Activated CD4-positive, alpha-beta T cell treated with anti-CD3 and anti-CD28 coated beads, Interleukin-2, Interleukin-6, amounts not matched to agents 100 ng/mL and 50 ng/mL, durations not matched to agents 16 hours and 8 hours (primary cell): ENCODE measurements at regions not wholly inside any gene's neighbourhood (a gene's known extent, or its start where the extent isn't known, plus 50 kb on each side); places are given as distances from the start of the nearest gene placed in this dataset.
"Not testable (repeated sequence)": the region's sequence is repeated elsewhere in the genome, so short reads cannot be mapped to it uniquely, and the experiment has no call there.

ENCODE experiments used
- DNase-seq: peaks from one replicate; pipeline ENCODE4 v3.0.0-alpha.2; 2020

DNA sequence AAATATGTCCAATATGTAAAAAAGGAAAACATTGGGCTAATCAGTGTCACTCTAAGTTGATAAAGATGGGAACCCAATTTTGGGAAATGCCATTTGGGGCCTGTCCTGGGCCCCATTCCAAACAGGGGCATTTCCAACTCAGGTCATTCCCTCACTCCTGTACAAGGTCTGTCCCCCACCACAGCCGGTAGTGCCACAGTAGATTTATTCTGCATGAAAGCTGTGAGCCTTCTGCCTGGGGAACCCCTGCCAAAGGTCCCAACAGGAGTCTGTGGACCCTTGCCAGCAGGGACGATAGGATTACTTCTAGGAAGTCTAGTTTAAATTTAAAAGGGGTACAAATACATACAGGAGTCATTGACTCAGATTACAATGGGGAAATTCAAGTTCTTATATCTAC lies 317.6 kb upstream of the GNPDA2 start:
- no peak for DNase-seq

DNA sequence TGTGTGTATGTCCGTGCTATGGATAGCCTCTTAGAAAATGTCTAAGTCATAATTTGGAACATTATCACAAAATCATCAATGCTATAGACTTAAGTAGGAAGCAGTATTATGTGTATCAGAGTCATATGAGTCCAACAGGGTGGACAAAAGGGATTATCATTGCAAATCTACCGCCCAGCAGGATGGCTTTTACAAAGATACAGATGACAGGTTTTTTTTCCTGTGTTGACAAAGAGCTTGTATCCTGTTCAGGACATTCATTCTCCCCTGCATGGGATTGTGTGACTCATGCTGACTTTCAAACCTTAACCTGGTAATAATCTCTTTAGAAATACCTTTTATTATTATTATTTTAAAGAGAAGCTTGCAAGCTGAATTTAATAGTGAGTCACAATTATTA lies 310.3 kb upstream of the GNPDA2 start:
- no peak for DNase-seq

DNA sequence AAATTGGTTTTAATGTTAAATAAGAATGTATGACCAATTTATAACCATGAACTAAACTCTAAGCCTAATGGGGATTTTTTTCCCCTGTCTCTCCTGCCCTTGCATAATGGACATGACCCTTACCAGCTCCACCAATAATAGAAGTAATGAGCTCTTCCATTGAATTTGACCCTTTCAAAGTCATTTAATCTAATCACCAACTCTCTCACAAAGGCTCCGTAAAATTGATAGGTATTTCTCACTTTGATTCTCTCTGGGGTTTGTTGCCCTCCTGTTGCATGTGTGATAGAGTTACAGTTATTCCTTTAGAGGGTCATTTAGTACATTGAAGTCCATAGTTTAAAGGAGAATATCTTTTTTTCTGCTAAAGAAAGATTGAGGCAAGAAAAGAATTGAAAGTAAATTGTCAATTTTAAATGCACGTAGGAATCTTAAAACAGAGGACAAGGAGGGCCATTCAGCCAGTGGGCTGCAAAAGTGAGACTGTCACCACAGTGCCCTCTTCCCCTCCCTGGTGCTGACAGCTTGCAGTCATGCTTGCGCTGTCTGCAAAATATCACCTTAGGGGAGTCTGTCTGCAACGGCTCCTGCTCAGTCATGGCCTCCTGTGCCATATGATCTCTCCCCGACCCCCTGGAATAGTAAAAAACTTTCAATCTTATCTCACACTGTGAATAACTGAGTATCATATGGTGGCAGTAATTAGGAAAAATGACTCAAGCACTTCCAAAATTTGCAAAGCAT lies 307.5 kb upstream of the GNPDA2 start:
- no peak for DNase-seq

DNA sequence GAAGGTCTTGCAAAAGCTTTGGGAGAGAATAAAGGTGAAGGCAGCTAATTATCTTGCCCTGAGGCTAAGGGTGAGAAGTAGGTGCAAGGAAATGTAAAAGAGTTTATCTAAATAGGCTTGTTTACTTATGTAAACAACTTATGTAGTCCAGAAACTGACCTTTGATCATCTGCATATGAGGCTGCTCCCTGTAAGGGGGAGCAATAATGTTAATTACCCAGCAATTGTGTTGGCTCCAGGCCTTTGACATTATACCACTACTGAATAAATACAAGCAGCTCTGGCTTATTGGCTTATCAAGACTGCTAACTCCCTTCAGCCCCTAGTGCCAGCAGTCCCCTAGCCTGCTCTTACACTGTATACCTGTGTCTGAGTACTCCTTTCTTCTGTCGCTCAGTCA lies 303.7 kb upstream of the GNPDA2 start:
- DNase-seq, result no peak

DNA sequence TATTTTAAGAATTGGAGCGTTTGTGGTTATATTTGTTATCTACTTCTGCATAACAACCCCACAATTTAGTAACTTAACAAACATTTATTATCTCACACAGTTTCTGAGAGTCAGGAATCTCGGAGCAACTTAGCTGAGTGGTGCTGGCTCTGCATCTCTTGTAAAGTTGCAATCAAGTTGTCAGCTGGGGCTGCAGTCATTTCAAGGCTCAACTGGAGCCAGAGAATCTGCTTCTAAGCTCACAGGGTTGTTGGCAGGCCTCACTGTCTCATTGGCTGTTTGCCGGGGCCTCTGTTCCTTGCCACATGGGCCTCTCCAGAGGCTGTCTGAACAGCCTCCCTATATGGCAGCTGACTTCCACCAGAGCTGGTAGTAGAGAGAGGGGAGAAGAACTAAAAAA lies 281.2 kb upstream of the GNPDA2 start:
- no peak for DNase-seq

DNA sequence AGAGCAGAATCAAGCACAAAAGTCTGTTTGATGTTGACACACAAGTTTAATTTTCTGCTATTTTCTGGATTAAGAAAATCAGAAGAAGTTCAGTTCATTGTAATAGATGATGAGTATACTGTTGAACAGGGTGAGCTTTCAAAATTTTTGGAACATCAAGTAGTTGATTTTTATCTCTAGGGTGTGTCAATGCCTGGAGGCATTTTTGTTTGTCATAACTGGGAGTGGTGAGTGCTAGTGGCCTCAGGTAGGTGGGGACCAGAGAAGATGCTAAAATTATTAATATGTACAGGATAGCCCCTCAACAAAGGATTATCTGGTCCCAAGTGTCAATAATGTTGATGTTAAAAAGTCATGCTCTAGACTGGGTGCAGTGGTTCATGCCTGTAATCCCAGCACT lies 279.7 kb upstream of the GNPDA2 start:
- no peak for DNase-seq

DNA sequence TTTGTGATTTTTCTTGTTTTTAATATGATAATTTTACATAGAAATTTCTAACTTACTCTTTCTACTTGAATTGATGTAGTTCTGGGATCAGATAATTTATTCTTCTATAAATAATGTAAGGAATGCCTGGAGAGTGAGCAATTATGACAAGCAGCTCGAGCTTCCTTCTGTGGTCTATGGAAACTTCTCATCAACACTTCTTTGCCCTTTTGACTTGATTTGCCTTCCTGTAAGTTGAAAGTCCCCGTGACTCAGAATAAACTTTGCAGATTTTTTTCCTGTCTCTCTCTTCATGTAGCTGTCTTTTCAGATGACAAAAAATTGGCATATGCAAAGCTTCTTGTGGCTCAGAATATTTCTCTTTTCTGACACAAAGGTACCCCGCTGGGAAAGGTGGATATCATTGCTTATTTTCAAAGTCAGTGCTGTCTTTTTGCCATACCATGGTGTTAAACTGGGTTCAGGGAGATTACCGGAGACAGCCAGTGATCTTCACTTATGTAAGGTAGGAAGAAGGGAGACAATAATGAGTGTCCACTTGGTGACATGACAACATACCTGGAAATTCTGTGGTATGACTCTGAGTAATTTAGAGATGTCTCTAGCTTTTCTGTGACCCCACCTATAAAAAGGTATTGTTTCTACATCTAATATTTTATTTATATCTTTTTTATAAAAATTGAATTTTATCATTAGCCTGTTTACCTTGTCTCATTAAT lies 278.6 kb upstream of the GNPDA2 start:
- DNase-seq, result no peak

DNA sequence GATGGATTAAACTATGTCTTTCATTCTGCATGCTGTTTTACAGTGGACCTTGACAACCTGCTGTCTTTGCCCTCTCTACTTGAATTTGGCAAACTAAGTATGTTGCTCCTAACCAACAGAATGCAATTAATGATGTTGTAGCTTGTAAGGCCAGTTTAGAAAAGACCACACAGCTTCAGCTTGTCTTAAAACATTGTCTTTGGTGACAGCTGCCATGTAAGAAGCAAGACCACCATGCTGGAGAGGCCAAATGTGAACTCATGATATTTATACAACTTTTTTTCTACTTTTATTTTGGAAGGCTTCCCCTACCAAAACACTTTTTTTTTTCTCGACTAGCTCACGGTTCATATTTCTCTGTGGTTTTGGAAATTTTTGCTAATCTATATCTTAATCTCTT lies 278.0 kb upstream of the GNPDA2 start:
- DNase-seq, result no peak

DNA sequence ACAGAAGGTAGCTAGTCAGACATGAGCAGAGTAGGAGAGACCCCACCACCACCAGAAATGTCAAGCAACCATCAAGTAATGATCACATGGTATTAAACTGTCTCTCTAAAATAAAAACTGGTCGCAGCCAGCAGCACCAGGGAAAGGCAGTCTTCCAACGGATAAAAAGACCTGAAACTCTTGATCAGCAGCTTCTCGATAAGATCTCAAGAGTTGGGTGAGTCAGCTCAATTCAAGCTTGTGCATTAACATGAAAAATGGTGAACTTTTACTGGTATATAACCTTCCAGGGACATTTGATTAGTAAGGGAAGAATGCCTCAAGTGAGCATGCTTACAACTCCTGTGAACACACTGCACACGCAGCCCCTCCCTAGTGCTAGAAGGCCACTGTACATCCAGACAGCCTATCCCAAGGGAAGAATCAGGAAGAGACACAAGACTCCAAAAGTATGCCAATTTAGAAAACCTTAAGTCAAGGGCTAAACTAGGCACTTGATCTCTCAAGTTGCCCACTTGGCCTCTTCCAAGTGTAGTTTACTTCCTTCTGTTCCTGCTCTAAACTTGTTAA lies 270.0 kb upstream of the GNPDA2 start:
- no peak for DNase-seq

DNA sequence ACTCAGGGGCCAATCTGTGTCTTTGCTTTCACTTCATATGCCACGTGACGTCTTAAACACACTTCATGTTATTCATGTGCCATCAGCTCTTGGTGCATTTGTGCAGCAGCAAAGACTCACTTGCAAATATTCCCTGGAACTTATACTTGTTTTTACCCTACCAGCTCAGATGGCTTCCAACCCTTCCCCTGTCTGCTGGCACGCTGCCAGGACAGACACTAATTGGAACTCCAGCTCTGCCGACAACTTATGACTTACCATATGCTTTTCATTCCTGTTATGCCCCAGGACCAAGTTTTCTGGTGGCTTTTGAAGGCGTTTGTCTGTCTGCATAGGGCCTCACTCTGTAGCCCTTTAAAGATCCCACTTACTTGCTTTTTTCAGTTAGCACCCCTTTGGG lies 261.7 kb upstream of the GNPDA2 start:
- DNase-seq, result no peak

DNA sequence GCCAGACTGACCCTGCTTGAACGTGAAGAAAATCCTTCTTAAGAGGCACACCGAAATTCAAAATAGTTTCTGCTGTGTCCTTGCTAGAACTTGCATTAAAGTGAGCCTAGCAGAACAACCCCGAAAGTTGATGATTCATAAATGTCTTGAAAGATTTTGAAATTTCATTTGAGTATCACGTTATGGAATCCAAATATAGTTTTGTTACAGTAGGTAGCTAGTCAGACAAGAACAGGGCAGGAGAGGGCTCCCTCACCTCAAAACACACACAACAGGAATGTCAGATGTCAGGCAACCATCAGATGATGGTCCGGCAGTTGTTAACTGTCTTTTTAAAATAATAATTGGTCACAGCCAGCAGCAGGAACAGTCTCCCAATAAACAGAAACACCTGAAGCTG lies 259.6 kb upstream of the GNPDA2 start:
- DNase-seq, result no peak

DNA sequence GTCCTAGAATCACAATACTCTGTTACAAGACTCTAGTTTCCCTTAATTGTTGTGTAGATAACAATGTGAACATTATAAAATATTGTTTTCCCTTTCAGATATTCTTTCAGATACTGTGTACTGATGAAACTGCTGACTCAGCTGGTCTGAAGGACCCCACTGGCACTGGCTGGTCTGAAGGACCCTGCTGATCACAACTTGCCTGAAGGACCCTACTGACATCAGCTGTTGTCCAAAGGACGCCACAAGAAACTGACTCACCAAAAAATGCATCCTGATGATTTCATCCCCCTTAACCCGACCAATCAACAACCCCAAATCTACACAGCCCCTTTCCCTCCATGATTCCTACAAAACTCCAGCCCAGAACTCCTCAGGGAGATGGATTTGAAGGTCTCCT lies 258.8 kb upstream of the GNPDA2 start:
- no peak for DNase-seq

DNA sequence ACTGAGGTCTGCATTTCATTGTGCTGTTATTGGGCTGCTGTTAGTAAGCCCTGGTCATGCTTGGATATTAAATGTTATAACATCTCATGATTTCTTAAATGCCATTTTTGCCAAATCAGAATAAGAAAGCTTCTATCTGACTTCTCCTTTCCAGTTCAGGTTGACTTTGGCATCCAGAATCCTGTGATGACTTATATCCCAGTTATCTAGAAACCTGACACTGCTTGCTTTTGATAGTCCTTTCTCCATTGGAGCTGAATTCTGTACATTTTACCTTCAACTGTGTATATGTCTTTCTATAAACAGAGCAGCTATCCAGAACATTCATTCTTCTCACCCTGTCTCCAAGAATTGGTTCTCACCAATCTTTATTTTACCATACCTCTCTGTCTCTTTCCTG lies 257.7 kb upstream of the GNPDA2 start:
- no peak for DNase-seq

DNA sequence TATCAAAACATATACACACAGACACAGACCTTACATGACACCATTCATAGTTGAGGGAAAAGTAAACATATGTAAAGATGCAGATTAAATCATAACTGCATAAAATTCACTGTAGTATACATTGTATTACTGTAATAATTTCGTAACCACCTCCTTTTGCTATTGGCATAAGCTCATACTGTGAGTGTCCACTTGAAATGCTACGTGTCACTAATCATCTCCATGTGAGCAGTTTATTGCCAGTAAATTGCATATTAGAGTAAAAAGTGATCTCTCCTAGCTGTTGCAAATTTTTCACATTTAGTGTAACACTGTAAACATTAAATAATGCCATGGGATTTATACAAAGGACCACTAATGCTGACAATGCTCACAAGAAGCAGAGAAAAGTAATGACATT lies 256.7 kb upstream of the GNPDA2 start:
- DNase-seq, result no peak

DNA sequence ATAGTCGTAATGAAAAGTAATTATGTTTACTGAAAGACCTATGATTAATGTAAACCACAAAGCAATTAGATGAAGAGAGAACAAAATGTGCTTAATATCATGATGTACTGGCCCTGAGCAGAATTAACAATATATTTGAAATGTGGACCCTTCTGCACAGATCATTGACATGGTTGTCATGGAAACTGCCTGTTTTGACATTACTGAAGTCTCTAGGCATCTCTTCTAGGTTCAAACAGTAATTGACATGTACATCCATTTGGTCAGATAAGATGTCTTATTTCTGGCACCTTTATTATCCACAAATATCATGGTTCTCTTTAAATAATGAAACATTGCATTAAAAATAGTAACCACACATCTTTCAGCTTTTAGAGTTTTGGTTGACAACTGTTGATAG lies 251.7 kb upstream of the GNPDA2 start:
- no peak for DNase-seq

DNA sequence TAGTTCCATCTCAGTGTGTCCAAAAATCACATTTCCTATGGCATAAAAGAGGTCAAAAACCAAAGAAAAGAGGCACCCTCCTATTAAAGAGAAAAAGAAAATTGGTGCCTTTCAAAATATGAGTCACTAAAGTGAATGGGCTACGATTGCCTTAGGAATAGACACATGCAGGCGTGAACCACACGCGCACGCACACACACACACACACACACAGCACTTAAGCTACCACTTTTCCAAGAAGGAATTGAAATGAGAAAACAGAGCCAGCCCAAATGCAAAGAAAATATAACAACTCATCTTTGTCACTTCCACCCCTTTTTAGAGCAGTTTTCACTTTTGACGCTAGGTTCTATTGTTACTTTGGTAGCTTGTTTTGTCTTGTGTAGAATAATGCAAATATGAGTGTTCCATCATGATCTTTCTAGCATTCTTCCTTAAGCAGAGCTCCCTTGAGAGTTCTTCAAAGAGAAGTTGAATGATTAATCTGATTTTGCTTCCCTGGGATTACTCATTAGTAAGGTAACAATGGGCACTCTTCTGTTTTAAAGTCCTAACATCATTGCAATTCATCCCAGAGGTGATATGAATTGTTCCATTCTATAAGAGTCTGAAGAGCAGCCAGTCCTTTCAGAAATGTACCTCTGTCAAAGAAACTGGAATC lies 239.2 kb upstream of the GNPDA2 start:
- DNase-seq, result no peak

DNA sequence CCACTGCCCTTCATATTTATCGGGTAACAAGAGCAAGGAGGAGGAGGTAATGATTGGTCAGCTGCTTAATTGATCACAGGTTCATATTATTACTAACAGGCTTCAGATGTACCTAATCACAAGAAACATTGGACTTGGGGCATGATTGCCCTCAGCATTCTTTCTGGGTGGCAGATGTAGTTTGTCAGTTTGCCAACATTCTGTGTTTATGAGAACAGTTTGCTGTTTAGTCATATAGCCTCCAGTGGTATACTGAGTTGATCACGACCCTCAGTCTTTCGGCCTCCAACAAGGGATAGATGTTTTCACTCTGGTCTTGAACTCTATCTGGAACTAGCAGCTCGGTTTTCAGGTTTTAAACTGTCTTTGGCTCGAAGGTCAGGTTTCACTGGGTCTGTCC lies 237.7 kb upstream of the GNPDA2 start:
- not testable (repeated sequence) for DNase-seq

DNA sequence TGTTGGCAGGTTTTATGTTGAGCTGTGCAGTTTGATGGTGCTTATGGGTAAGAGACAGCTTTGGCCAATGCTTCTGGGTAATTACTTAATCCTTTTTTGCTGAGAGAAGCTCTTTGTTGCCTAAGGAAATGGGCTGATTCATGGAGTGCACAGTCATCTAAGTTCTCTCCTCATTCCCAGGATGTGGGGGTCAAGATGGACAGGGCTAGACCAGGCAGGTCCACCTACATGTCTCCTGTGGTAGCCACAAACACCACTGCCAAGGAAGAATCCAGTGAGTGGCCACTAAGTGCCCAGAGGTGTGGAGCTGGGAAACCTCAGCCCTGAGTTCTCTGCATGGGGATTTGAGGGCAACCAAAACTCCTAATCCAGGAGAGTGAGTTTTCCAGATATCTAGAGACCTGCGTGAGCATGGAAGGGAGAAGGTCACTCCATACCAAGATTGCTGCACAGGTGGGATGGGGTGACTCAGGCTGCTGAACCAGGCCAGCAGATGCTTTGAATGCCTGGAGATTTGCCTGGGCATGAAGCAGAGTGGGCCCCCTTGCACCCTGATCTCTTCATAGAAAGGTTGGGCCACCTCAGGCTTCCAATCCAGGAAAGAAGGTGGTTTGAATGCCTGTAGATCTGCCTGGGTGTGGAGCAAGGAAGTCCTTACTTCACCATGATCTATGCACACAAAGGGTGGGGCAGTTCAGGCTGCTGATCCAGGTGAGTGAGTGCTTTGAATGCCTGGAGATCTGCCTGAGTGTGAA lies 234.8 kb upstream of the GNPDA2 start:
- no peak for DNase-seq

DNA sequence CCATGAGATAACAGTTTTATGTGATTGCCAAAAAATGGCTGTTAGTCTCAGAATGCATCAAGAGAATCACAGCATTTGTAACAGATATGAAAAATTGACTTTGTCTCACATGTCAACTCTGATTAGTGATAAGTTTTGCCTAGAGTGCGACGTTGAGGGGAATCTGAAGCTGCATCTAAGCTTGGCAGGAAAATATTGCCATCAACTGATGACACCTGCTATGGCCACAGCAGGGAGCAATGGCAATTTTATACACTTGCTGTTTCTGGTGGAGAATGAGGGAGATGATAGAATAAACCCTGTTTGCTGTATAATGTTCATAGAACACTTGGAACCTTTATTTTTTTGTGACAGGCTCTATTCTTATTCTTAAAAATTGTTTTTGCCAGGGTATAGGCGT lies 205.4 kb upstream of the GNPDA2 start:
- DNase-seq, result no peak

DNA sequence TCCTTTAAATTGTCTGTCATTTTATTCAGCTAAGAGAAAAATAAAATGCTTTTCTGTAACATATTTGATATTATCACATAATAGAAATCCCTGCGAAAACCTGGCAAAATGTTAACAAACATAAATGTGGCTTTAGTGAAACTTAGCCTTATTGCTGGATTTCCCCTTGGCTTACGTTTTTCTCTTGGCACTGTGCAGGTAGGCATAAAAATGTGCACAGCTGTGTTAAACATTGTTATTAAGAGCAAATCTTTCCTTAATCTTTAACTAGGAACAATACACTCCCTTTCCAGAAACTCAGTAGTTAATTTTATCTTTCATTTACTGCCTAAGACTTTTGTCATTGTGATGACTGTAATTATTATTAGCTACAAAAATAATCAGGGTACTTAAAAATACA lies 202.4 kb upstream of the GNPDA2 start:
- no peak for DNase-seq

DNA sequence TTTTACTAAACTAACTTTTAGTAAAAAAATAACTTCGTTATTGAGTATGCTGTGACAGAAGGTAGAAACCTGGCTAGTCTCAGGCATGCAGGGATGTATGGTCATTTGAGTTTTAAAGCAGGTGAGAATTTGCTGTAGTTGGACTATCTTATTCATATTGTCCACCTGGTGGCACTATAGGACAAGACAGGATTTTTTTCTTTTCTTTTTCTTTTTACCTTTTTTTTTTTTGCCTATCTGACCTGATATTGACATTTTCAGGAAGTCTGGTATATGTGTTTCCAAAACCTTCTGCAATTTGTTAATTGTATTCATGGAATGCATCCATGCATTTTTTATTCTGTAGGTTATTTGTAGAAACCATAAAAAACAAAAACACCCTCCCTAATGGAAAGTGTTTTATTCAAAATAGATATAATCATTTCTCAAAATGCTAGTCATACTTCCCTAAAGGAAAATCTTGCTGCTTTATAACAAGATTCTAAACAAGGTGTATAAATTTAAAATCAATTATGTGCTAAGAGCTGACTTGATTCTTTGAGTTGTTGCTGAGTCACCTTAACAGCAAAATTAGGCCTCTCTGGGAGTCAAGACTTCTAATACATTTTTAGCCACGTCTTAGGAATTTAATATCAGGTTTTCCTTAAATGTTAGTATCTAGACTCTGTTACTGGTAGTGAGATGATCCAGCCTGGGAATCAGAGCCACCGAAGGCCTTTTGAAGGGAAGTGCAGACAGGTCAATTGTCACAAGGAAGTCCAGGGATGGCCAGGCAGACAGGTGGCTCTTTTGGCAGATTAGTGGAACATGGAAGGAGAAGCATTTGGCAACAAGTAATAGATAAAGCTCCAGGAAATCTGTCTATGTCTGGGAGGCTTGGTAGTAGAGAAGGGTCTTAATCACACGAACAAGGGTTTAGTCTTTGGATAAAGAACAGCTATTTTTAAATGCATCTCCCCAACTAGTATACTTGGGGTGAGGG lies 201.3 kb upstream of the GNPDA2 start:
- DNase-seq, result peak; percentile 16

DNA sequence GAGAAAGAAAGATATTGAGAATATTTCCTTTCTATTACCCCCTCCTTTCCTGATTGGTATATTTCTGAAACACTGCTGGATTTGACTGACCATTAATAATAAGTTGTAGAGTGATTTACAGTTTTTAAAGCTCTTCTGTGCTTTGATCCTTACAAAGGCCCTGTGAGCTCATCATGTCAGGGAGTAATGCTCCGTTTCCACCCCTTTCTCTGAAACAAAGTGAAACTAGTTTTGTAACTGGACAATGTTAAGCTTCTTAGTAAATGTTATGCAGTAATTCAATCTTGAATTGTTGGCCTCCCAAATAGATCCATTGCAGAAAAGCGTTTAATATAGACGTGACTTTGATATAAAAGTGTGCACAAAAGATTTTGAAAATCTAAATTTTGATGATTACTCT lies 190.1 kb upstream of the GNPDA2 start:
- no peak for DNase-seq
